Vagina (tissue), 2 donors: ENCODE measurements at regions not wholly inside any gene's neighbourhood (a gene's known extent, or its start where the extent isn't known, plus 50 kb on each side); places are given as distances from the start of the nearest gene placed in this dataset.

ENCODE experiments used
- CTCF ChIP-seq, 3 experiments: fragments of 450-650 bp in 2 of 3; fragments of 200-600 bp in 1 of 3; sonication (generic) in 1 of 3; IDR thresholded peaks; one replicate each; pipeline ENCODE4 v1.5.1; 2017 to 2019; ENCODE audit warnings: antibody characterized with exemption in 3 of 3, mild to moderate bottlenecking in 2 of 3, moderate library complexity in 2 of 3
- POLR2A ChIP-seq, 2 donors: fragments of 450-650 bp; IDR thresholded peaks; one replicate each; pipeline ENCODE4 v1.6.1; 2017; ENCODE audit warnings: antibody characterized with exemption in 2 of 2, mild to moderate bottlenecking in 2 of 2, moderate library complexity in 2 of 2

- TF ChIP-seq CTCF (IDR thresholded peaks at IDR 0.05) = no peak
- no peak for TF ChIP-seq POLR2A (IDR thresholded peaks at IDR 0.05)
These were observed 173.5 kb downstream of the DDX1 start for GRCh38 chr2:15765211-15765610.
